ENCODE measurements at regions not wholly inside any gene's neighbourhood (a gene's known extent, or its start where the extent isn't known, plus 50 kb on each side); places are given as distances from the start of the nearest gene placed in this dataset.

- no peak overlapping the region for H3K4me3 ChIP-seq (replicated peaks in 1 of 2; ENCODE audit: low read depth in 2 of 2, low read length in 2 of 2)
- TF ChIP-seq CTCF (IDR thresholded peaks at IDR 0.05; ENCODE audit: low read depth, low read length): no peak
- no peak for DNase-seq (ENCODE audit: low read depth in 2 of 2)
Measured at GRCh38 chr14:44438221-44438620, 68.9 kb downstream of the FSCB start.

DNA sequence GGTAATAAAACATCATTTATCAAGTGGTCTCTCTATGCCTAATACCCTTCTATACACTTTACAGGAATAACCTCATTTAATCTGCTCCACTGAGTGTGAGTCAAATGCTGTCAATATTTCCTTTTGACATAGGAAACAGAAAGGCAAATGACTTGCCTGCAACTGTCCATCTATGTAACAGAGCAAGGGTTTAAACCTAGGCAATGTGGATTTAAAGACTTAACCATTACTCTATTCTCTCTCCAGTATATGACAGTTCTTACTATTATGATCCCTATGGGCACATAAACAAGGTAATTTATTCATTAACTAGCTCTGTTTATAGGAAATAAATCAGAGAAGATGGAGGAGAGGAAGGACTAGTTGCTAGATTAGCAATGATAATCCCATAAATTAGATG, 70.6 kb downstream of the FSCB start:
- TF ChIP-seq CTCF (IDR thresholded peaks at IDR 0.05; ENCODE audit: low read depth, low read length): no peak
- no peak for DNase-seq (ENCODE audit: low read depth in 2 of 2)
- no peak overlapping the region for H3K4me3 ChIP-seq (replicated peaks in 1 of 2; ENCODE audit: low read depth in 2 of 2, low read length in 2 of 2)

DNA sequence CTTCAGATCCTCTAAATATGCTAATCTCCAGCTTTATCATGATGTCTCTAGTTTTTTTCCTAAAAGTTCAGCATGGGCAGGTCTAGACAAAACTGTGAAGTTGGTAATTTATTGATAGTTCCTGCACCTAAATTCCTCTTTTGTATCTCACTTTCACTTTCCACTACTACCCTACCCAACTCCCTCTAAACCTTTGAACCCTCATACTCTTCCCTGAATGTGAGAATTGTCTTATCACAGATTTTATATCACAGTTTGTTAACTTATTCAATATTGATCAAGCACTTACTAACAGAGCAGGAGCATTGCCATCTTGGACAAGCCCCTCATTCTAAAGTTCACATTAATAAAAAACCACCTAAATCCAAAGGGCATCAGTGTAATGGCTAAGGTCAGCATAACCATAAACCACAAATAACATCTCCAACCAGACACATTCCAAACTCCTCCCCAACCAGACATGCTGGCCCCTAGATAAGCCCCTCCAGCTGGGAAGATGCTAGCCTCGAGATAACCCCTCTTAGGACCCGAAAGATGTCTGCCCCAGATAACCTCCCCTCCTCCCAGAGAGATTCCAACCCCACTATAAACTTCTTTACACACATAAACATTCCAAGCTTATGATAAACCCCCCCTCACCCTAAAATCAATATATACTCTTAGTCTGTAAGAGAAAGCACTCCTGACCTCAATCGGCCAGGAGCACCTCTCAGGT, 78.7 kb downstream of the FSCB start:
- DNase-seq (ENCODE audit: low read depth in 2 of 2): no peak
- no peak overlapping the region for H3K4me3 ChIP-seq (replicated peaks in 1 of 2; ENCODE audit: low read depth in 2 of 2, low read length in 2 of 2)
- TF ChIP-seq CTCF (IDR thresholded peaks at IDR 0.05; ENCODE audit: low read depth, low read length): no peak

- DNase-seq (ENCODE audit: low read depth in 2 of 2): no peak
- no peak for TF ChIP-seq CTCF (IDR thresholded peaks at IDR 0.05; ENCODE audit: low read depth, low read length)
- no peak overlapping the region for H3K4me3 ChIP-seq (replicated peaks in 1 of 2; ENCODE audit: low read depth in 2 of 2, low read length in 2 of 2)
Measured at GRCh38 chr14:44422699-44423098, 84.4 kb downstream of the FSCB start.

DNA sequence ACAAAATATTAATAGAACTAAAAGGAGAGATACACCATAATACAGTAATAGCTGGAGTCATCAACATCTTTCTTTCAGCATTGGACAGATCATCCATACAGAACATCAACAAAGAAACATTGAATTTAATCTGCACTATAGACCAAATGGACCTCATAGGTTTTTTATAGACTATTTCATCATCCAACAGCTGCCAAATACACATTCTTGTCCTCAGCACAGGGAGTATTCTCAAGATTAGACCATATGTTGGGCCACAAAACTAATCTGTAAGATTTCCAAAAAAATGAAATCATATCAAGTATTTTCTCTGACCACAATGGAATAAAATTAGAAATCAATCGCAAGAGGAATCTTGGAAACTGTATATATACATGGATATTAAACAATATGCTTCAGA, 86.9 kb downstream of the FSCB start:
- H3K4me3 ChIP-seq (replicated peaks in 1 of 2; ENCODE audit: low read depth in 2 of 2, low read length in 2 of 2): no peak overlapping the region
- no peak for TF ChIP-seq CTCF (IDR thresholded peaks at IDR 0.05; ENCODE audit: low read depth, low read length)
- DNase-seq (ENCODE audit: low read depth in 2 of 2): peak in 1 of 2 donors; percentile 16

- no peak overlapping the region for H3K4me3 ChIP-seq (replicated peaks in 1 of 2; ENCODE audit: low read depth in 2 of 2, low read length in 2 of 2)
- no peak for TF ChIP-seq CTCF (IDR thresholded peaks at IDR 0.05; ENCODE audit: low read depth, low read length)
- no peak for DNase-seq (ENCODE audit: low read depth in 2 of 2)
Measured at GRCh38 chr14:44418856-44419255, 88.2 kb downstream of the FSCB start.

DNA sequence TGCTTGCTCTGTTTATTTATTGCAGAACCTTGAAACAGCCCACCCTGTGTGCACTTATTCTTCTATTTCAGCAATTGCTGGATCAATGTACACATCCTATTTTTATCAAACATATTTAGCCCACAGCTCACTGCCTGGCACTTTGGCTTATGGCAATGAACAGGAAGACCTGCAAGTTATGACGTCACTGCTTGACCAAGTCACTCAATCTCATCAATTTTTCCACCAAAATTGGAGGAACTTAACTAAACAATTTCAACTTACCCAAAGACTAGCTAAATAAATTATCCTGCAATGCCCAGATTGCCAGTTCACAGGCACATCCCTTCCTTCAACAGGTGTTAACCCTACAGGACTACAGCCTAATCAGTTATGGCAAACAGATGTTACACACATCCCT, 89.3 kb downstream of the FSCB start:
- no peak for TF ChIP-seq CTCF (IDR thresholded peaks at IDR 0.05; ENCODE audit: low read depth, low read length)
- H3K4me3 ChIP-seq (replicated peaks in 1 of 2; ENCODE audit: low read depth in 2 of 2, low read length in 2 of 2): no peak overlapping the region
- no peak for DNase-seq (ENCODE audit: low read depth in 2 of 2)
